Mucosa of descending colon (tissue), 3 donors: ENCODE measurements at regions not wholly inside any gene's neighbourhood (a gene's known extent, or its start where the extent isn't known, plus 50 kb on each side); places are given as distances from the start of the nearest gene placed in this dataset.
"Not testable (repeated sequence)": the region's sequence is repeated elsewhere in the genome, so short reads cannot be mapped to it uniquely, and the experiment has no call there.

ENCODE experiments used
- ATAC-seq: fragments of 200-7000 bp; cut with Tn5 transposase; one replicate; pipeline ENCODE4 v1.9.1; 2020; ENCODE audit warnings: mild to moderate bottlenecking, moderate library complexity
- DNase-seq, 3 donors: peaks; one replicate each; pipeline ENCODE4 v3.0.0-alpha.2; 2020
- H3K36me3 ChIP-seq: fragments of 200-600 bp; one replicate; pipeline ENCODE4 v1.8.0; 2021; ENCODE audit warnings: low read depth, mild to moderate bottlenecking
- H3K4me1 ChIP-seq: fragments of 200-600 bp; one replicate; pipeline ENCODE4 v1.8.0; 2021; ENCODE audit warnings: low read depth, mild to moderate bottlenecking
- H3K4me3 ChIP-seq: fragments of 200-600 bp; one replicate; pipeline ENCODE4 v1.8.0; 2021; ENCODE audit warnings: mild to moderate bottlenecking
- H3K9me3 ChIP-seq: fragments of 200-600 bp; one replicate; pipeline ENCODE4 v1.8.0; 2021; ENCODE audit warnings: mild to moderate bottlenecking
- intact Hi-C, 2 donors: fragments of 100-400 bp; cut with DNase I in 1 of 2; cut with micrococcal nuclease in 1 of 2; formaldehyde crosslinking; loops; one replicate each; pipeline versions ENCODE4 v1.11.0 to v1.11.1; 2022; cut with DNase I, micrococcal nuclease
- TF ChIP-seq, protein P1 (sequence below): fragments of 200-600 bp; IDR thresholded peaks from one replicate; pipeline ENCODE4 v1.8.0; 2022; ENCODE audit warnings: antibody characterized with exemption, mild to moderate bottlenecking
- donor health status: DM: no; HTN: no; CAD: no; lungs with moderate emphysema.
- donor health status: DM: no; HTN: no; CAD: no.
- donor health status: DM: no; HTN: yes; CAD: no.

DNA sequence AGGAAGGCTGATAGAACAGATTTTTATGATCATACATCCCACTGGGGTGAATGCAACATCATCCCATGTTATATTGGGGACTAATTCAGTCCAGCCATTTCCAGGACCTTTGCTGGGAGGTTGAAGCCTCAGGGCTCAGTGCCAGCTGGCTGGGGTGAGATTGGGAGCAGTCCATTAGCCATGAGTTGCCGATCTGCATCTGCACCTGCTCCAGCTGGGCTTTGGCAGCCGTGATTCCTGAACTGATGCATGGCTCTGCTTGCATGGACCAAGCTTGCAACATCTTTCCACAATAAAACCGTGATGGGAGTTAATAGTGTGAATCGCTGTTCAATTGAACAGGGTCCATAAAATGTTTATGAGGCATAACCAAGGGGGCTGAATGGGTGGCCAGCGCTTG, 346.9 kb downstream of the TYW1 start:
- Histone ChIP-seq H3K4me3 (no peak overlapping the region), H3K9me3 (no peaks in the 10 kb centered on the region), H3K36me3 (no peaks in the 10 kb centered on the region), H3K4me1 (no peaks in the 10 kb centered on the region)
- ATAC-seq (no peak), DNase-seq (no peak)
- TF ChIP-seq, protein P1, sequence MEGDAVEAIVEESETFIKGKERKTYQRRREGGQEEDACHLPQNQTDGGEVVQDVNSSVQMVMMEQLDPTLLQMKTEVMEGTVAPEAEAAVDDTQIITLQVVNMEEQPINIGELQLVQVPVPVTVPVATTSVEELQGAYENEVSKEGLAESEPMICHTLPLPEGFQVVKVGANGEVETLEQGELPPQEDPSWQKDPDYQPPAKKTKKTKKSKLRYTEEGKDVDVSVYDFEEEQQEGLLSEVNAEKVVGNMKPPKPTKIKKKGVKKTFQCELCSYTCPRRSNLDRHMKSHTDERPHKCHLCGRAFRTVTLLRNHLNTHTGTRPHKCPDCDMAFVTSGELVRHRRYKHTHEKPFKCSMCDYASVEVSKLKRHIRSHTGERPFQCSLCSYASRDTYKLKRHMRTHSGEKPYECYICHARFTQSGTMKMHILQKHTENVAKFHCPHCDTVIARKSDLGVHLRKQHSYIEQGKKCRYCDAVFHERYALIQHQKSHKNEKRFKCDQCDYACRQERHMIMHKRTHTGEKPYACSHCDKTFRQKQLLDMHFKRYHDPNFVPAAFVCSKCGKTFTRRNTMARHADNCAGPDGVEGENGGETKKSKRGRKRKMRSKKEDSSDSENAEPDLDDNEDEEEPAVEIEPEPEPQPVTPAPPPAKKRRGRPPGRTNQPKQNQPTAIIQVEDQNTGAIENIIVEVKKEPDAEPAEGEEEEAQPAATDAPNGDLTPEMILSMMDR: no peak
- intact Hi-C loops: no loop called here

DNA sequence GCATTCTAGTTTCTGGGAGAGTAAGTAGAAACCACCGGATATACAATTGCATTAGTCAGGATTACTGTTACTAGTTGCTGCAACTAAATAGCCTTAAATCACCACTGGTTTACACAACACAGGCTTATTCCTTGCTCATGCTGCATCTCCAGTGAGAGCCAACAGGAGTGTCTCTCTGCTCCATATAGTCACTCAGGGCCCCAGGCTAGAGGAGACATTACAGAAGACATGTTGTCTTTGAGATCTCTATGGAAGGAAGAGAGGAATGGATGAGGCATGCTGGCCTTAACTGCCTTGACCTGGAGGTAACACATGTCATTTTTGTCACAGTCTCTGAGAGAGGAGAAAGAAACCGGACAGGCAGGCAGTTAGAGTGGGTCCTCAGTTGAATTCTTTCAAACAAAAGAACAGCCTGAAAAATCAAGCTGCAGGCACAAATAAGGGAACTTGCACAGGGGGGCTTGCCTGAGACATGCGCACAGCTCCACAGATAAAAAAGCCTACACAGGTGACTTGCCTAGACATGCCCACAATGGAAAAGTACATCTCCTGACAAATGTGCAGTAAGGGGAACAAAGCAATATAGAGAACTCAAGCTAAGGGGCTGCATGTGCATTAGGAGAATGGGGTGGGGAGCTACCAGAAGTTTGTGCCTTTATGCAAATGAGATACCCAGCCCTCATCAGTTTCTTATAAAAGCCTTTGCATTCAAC, 348.0 kb downstream of the TYW1 start:
- H3K4me1 ChIP-seq: no peaks in the 10 kb centered on the region
- intact Hi-C loops: no loop called here
- no peak for DNase-seq
- no peaks in the 10 kb centered on the region for H3K9me3 ChIP-seq
- H3K4me3 ChIP-seq: no peak overlapping the region
- TF ChIP-seq, protein P1: no peak
- H3K36me3 ChIP-seq: no peaks in the 10 kb centered on the region
- ATAC-seq: no peak

DNA sequence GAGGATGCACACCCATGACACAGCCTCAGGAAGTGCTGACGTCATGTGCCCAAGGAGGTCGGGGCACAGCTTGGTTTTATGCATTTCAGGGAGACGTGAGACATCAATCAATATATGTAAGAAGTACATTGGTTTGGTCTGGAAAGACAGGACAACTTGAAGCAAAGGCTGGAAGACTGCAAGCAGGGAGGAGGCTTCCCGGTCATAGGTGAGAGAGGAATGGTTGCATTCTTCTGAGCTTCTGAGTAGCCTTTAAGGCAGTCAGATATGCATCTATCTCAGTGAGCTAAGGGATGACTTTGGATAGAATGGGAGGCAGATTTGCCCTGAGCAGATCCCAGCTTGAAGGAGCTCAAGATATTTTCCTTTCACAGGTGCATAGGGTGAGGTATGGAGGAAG, 349.5 kb downstream of the TYW1 start:
- Histone ChIP-seq H3K4me1 (no peaks in the 10 kb centered on the region), H3K9me3 (no peaks in the 10 kb centered on the region), H3K4me3 (no peak overlapping the region), H3K36me3 (no peaks in the 10 kb centered on the region)
- DNase-seq: no peak
- no peak for ATAC-seq
- intact Hi-C loops: no loop called here
- TF ChIP-seq, protein P1: no peak

DNA sequence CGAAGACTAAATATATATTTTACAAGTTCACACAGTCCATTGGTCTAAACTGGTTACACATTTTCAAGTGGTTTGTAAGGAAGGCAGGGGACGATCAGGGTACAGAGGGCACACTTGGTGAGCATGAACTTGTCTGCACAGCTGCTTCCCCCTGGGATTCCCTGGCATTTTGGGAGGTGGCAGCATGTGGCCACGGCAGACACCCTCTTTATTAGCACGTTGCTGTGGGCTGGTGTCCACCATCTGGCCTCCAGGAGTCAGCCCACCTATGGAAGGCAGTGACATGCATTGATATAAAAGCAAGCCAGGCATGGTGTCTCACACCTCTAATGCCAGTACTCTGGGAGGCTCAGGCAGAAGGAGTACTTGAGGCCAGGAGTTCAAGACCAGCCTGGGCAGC, 350.2 kb downstream of the TYW1 start:
- intact Hi-C loops: no loop called here
- H3K36me3 ChIP-seq: no peaks in the 10 kb centered on the region
- TF ChIP-seq, protein P1: no peak
- H3K9me3 ChIP-seq: no peaks in the 10 kb centered on the region
- no peak overlapping the region for H3K4me3 ChIP-seq
- no peak for DNase-seq
- no peak for ATAC-seq
- H3K4me1 ChIP-seq: no peaks in the 10 kb centered on the region

DNA sequence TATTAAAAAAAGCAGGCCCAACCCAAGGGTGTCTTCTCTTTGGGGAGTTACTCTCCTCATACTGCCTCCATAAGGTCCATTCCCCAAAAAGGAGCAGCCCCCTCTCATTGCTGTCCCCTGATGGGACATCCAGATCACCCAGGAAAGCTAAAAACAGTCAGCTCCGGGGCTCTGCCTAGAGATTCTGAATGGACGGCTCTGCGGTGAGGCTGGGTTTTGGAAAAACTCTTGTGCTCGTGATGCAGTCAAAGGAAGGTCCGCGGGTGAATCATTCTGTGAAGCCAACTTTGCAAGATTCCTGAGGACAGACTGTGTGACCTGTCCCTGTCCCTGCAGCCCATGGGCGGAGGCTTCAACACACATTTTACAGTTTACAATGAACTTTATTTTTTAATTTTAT, 351.5 kb downstream of the TYW1 start:
- no peak for DNase-seq
- no peak for ATAC-seq
- no peaks in the 10 kb centered on the region for H3K9me3 ChIP-seq
- H3K36me3 ChIP-seq: no peaks in the 10 kb centered on the region
- TF ChIP-seq, protein P1: no peak
- H3K4me3 ChIP-seq: no peak overlapping the region
- H3K4me1 ChIP-seq: no peaks in the 10 kb centered on the region
- intact Hi-C loops: no loop called here

DNA sequence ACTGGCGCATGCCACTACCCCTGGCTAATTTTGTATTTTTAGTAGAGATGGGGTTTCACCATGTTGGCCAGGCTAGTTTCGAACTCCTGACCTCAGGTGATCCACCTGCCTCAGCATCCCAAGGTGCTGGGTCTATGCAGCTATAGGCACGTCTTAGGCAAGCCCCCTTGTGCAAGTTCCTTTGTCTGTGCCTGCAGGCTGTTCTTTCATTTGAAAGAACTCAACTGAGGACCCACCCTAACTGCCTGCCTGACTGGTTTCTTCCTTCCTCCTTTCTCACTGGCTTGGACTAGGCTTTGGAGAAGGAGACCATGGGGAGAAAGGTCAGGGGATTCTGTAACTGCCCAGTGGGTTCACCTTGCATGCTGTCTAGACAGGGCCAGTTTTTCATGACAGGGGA, 361.0 kb downstream of the TYW1 start:
- H3K36me3 ChIP-seq, DNase-seq, intact Hi-C loops, H3K4me1 ChIP-seq, H3K4me3 ChIP-seq, ATAC-seq: not testable (repeated sequence)
- peaks cover 18% of the 10 kb centered on the region for H3K9me3 ChIP-seq

DNA sequence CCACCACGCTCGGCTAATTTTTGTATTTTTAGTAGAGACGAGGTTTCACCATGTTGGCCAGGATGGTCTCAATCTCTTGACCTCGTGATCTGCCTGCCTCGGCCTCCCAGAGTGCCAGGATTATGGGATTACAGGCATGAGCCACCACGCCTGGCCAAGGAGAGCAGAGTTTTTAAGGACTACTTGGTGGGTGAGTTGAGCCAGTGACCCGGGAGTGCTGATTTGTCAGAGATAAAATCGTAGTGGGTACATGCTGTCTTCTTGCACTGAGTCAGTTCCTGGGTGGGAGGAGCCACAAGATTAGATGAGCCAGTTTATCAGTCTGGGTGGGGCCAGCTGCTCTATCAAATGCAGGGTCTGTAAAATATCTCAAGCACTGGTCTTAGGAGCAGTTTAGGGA, 361.7 kb downstream of the TYW1 start:
- DNase-seq, ATAC-seq, H3K4me3 ChIP-seq, H3K4me1 ChIP-seq, H3K36me3 ChIP-seq, intact Hi-C loops: not testable (repeated sequence)
- H3K9me3 ChIP-seq: peaks cover 18% of the 10 kb centered on the region

DNA sequence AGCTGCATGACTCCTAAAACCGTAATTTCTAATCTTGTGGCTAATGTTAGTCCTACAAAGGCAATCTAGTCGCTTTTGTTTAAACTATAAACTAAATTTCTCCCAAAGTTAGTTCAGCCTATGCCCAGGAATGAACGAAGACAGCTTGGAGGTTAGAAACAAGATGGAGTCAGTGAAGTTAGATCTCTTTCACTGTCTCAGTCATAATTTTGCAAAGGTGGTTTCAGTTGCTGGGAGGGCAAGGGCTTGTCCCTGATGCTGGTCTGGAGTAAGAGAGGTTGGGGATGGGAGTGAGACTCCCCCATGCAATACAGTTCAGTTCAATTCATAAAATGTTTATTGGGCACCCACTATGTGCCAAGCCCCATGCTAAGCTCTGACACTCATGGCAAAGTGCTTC, 362.1 kb downstream of the TYW1 start:
- H3K4me3 ChIP-seq, intact Hi-C loops, H3K36me3 ChIP-seq, DNase-seq, ATAC-seq, H3K4me1 ChIP-seq: not testable (repeated sequence)
- H3K9me3 ChIP-seq: peaks cover 18% of the 10 kb centered on the region
